HG03575 (cell line): ENCODE measurements at regions not wholly inside any gene's neighbourhood (a gene's known extent, or its start where the extent isn't known, plus 50 kb on each side); places are given as distances from the start of the nearest gene placed in this dataset.
"Not testable (repeated sequence)": the region's sequence is repeated elsewhere in the genome, so short reads cannot be mapped to it uniquely, and the experiment has no call there.

Experiments used
- ATAC-seq: cut with Tn5 transposase; IDR thresholded peaks from one replicate; pipeline ENCODE4 v1.9.1; 2021; ENCODE audit not compliant: unreplicated experiment, insufficient number of reproducible peaks, low FRiP score; ENCODE audit errors: extremely low read depth

- ATAC-seq = no peak
These were observed 297.4 kb upstream of the SFSWAP start for GRCh38 chr12:131413471-131413870.

- not testable (repeated sequence) for ATAC-seq
These were observed 296.6 kb upstream of the SFSWAP start for GRCh38 chr12:131414155-131414922.

- no peak for ATAC-seq
These were observed 295.1 kb upstream of the SFSWAP start for GRCh38 chr12:131415781-131416180.

GRCh38 chr12:131418121-131418520, 292.8 kb upstream of the SFSWAP start:
- no peak for ATAC-seq

- no peak for ATAC-seq
These were observed 292.0 kb upstream of the SFSWAP start for GRCh38 chr12:131418884-131419283.

GRCh38 chr12:131420867-131421447, 289.9 kb upstream of the SFSWAP start:
- ATAC-seq = no peak

GRCh38 chr12:131421509-131422186, 289.2 kb upstream of the SFSWAP start:
- no peak for ATAC-seq

GRCh38 chr12:131422187-131422520, 288.7 kb upstream of the SFSWAP start:
- no peak for ATAC-seq

- no peak for ATAC-seq
These were observed 288.1 kb upstream of the SFSWAP start for GRCh38 chr12:131422744-131423143.

- ATAC-seq = no peak
These were observed 286.6 kb upstream of the SFSWAP start for GRCh38 chr12:131424270-131424669.

GRCh38 chr12:131425112-131426075, 285.5 kb upstream of the SFSWAP start:
- ATAC-seq = no peak

GRCh38 chr12:131428091-131428685, 282.7 kb upstream of the SFSWAP start:
- ATAC-seq = no peak

- not testable (repeated sequence) for ATAC-seq
These were observed 281.7 kb upstream of the SFSWAP start for GRCh38 chr12:131429221-131429620.

GRCh38 chr12:131429697-131430096, 281.2 kb upstream of the SFSWAP start:
- not testable (repeated sequence) for ATAC-seq

- no peak for ATAC-seq
These were observed 280.6 kb upstream of the SFSWAP start for GRCh38 chr12:131430158-131430742.

GRCh38 chr12:131431126-131431655, 279.7 kb upstream of the SFSWAP start:
- ATAC-seq = not testable (repeated sequence)

GRCh38 chr12:131432532-131433260, 278.2 kb upstream of the SFSWAP start:
- ATAC-seq = no peak
